ENCODE measurements at regions not wholly inside any gene's neighbourhood (a gene's known extent, or its start where the extent isn't known, plus 50 kb on each side); places are given as distances from the start of the nearest gene placed in this dataset.

- Histone ChIP-seq H3K9me3 (no peaks in the 10 kb centered on the region), H3K4me1 (no peaks in the 10 kb centered on the region), H3K4me3 (no peak overlapping the region), H3K4me2 (no peak overlapping the region), H3K27ac (no peak overlapping the region)
- no peak for TF ChIP-seq RARB (CRISPR knock-in tag; IDR thresholded peaks at IDR 0.05)
- TF ChIP-seq HES2 (IDR thresholded peaks at IDR 0.05) = no peak
- no peak for TF ChIP-seq HMGXB4 (CRISPR knock-in tag; IDR thresholded peaks at IDR 0.05; ENCODE audit: borderline replicate concordance)
- WGBS (ENCODE audit: missing lambda C conversion rate) = 39% methylated on average over 5 of the region's 5 CpGs
- DNase-seq (ENCODE audit: low read depth in 1 of 2, low spot score in 1 of 2) = no peak
- ChIA-PET CTCF (no interaction called here), POLR2A (no interaction called here)
- no peak for ATAC-seq
- FAIRE-seq = no peak
Measured at GRCh38 chr2:15765211-15765610, 173.5 kb downstream of the DDX1 start.

GRCh38 chr2:15765686-15766302 is 174.1 kb downstream of the DDX1 start:
- no peak for FAIRE-seq
- H3K27ac ChIP-seq = no peak overlapping the region
- H3K4me3 ChIP-seq = no peak overlapping the region
- no peak overlapping the region for H3K4me2 ChIP-seq
- ChIA-PET CTCF (no interaction called here), POLR2A (no interaction called here)
- WGBS (ENCODE audit: missing lambda C conversion rate) = 59% methylated on average over 13 of the region's 13 CpGs
- TF ChIP-seq REST (IDR thresholded peaks at IDR 0.05) = no peak
- no peak for TF ChIP-seq ZNF302 (CRISPR knock-in tag; IDR thresholded peaks at IDR 0.05)
- TF ChIP-seq ZC3H11A (IDR thresholded peaks at IDR 0.05) = no peak
- TF ChIP-seq FOXS1 (CRISPR knock-in tag; IDR thresholded peaks at IDR 0.05) = no peak
- no peak for TF ChIP-seq ZFP36 (IDR thresholded peaks at IDR 0.05; ENCODE audit: borderline replicate concordance, partially characterized antibody)
- TF ChIP-seq CTCF (IDR thresholded peaks at IDR 0.05) = no peak
- no peak for TF ChIP-seq CEBPB (IDR thresholded peaks at IDR 0.05)
- no peak for TF ChIP-seq NFE2L2 (conservative IDR thresholded peaks at IDR 0.05; ENCODE audit: low read length)
- TF ChIP-seq GATA3 (IDR thresholded peaks at IDR 0.05; ENCODE audit: borderline replicate concordance) = no peak
- no peak for TF ChIP-seq RARB (CRISPR knock-in tag; IDR thresholded peaks at IDR 0.05)
- no peak for TF ChIP-seq HOXB5 (CRISPR knock-in tag; IDR thresholded peaks at IDR 0.05)
- no peak for TF ChIP-seq POLR2A (IDR thresholded peaks at IDR 0.05; ENCODE audit: low read length)
- TF ChIP-seq RFX5 (IDR thresholded peaks at IDR 0.05) = no peak
- no peak for TF ChIP-seq RNF2 (IDR thresholded peaks at IDR 0.05; ENCODE audit: borderline replicate concordance, low read depth)
- TF ChIP-seq NR3C1 (IDR thresholded peaks at IDR 0.05) = no peak
- H3K9me3 ChIP-seq = no peaks in the 10 kb centered on the region
- no peaks in the 10 kb centered on the region for H3K4me1 ChIP-seq
- DNase-seq (ENCODE audit: low read depth in 1 of 2, low spot score in 1 of 2) = no peak
- ATAC-seq = no peak

All from A549 (cell line).